ENCODE measurements at regions not wholly inside any gene's neighbourhood (a gene's known extent, or its start where the extent isn't known, plus 50 kb on each side); places are given as distances from the start of the nearest gene placed in this dataset.

DNA sequence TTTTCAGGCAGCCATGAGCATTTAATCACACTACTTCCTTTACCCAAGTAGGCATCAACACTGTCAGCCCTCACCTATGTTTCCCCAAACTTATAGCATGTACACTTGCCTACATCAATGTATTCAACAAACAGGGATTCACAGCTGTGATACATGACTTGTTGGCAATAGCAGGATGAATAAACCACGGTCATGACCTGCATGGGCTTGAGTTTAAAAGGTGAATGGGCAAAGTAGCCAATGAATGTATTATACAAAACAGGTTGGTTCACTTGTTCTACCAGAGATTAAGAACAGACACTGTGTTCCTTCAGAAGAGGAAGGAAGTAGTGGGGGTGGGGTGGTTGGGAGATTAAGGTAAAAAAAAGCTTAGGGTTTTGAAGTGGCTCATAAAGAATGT lies 861.9 kb upstream of the SEMA6D start:
- Histone ChIP-seq H3K4me3 (ENCODE audit: low read length) (no peak overlapping the region), H2AFZ (ENCODE audit: low read length) (no peak overlapping the region), H4K20me1 (ENCODE audit: insufficient read depth, low read depth, low read length) (no peaks in the 10 kb centered on the region), H3K9ac (ENCODE audit: low read length) (no peak overlapping the region), H3K9me2 (replicated peaks; ENCODE audit: insufficient read depth, low read length) (no peaks in the 10 kb centered on the region), H3K27ac (ENCODE audit: low read length) (no peak overlapping the region), H3K4me2 (ENCODE audit: low read depth, low read length, poor library complexity, severe bottlenecking) (no peak overlapping the region), H3K4me1 (ENCODE audit: low read length) (no peaks in the 10 kb centered on the region), H3K79me2 (ENCODE audit: low read length) (no peaks in the 10 kb centered on the region), H3K9me3 (ENCODE audit: low read length) (peaks cover 69% of the 10 kb centered on the region), H3K36me3 (ENCODE audit: insufficient read depth, low read length) (no peaks in the 10 kb centered on the region), H3K27me3 (ENCODE audit: low read length) (no peaks in the 10 kb centered on the region)
- DNase-seq, result no peak

DNA sequence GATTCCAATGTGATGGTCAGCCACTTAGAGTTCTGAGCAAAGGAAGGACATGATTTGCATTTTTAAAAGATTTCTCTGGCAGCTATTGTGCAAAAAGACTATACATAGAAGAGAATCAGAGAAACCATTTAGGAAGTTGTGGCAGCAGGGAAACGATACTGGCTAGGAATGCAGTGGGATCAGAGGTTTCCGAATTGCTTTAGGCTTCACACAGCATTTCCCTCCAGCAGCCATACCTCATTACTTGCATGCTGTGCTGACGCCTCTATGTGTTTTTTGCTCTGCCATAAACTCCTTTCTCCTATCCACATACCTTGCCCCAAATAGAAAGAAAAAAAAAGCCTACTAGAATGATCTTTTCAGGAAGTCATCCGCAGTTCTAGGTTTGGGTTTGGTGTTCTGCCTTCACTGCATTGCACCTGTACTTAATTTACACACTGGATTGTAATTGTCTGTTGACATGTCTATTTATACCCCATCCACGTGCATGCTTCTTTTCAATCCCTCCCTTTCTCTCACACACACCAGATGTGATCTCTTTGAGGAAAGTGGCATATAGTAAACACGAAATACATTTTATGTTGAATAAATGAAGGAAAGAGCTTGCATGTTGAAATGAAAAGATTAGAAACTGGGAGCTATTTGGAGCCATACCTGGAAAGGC lies 860.3 kb upstream of the SEMA6D start:
- no peaks in the 10 kb centered on the region for H3K27me3 ChIP-seq (ENCODE audit: low read length)
- H3K79me2 ChIP-seq (ENCODE audit: low read length), result no peaks in the 10 kb centered on the region
- no peak for DNase-seq
- H3K9me3 ChIP-seq (ENCODE audit: low read length), result peaks cover 63% of the 10 kb centered on the region
- H3K4me3 ChIP-seq (ENCODE audit: low read length), result no peak overlapping the region
- H3K9ac ChIP-seq (ENCODE audit: low read length), result no peak overlapping the region
- H3K36me3 ChIP-seq (ENCODE audit: insufficient read depth, low read length), result no peaks in the 10 kb centered on the region
- no peak overlapping the region for H3K4me2 ChIP-seq (ENCODE audit: low read depth, low read length, poor library complexity, severe bottlenecking)
- no peaks in the 10 kb centered on the region for H3K4me1 ChIP-seq (ENCODE audit: low read length)
- no peak overlapping the region for H2AFZ ChIP-seq (ENCODE audit: low read length)
- no peaks in the 10 kb centered on the region for H4K20me1 ChIP-seq (ENCODE audit: insufficient read depth, low read depth, low read length)
- no peak overlapping the region for H3K27ac ChIP-seq (ENCODE audit: low read length)
- H3K9me2 ChIP-seq (replicated peaks; ENCODE audit: insufficient read depth, low read length), result no peaks in the 10 kb centered on the region

DNA sequence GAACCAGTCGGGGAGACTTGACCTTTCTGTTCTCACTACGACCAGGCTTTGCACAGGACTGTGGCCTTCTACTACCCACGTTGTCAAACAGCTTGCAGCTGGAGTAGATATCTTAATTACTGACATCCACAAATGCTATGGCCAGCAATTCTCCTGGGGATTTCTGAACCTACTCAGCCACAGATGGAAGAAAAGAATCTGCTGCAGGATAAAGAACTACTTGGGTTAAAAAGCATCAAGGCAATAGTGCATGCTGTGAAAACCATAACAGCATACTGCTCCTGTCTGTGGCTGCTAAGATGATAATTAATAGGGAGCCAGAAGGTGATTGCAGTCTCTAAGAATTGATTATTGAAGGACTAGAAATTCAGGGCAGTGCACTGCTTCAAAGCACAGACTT lies 859.2 kb upstream of the SEMA6D start:
- Histone ChIP-seq H3K4me3 (ENCODE audit: low read length) (no peak overlapping the region), H3K79me2 (ENCODE audit: low read length) (no peaks in the 10 kb centered on the region), H3K27ac (ENCODE audit: low read length) (no peak overlapping the region), H4K20me1 (ENCODE audit: insufficient read depth, low read depth, low read length) (no peaks in the 10 kb centered on the region), H3K4me2 (ENCODE audit: low read depth, low read length, poor library complexity, severe bottlenecking) (no peak overlapping the region), H2AFZ (ENCODE audit: low read length) (no peak overlapping the region), H3K27me3 (ENCODE audit: low read length) (no peaks in the 10 kb centered on the region), H3K9me2 (replicated peaks; ENCODE audit: insufficient read depth, low read length) (no peaks in the 10 kb centered on the region), H3K4me1 (ENCODE audit: low read length) (no peaks in the 10 kb centered on the region), H3K9me3 (ENCODE audit: low read length) (peaks cover 67% of the 10 kb centered on the region), H3K9ac (ENCODE audit: low read length) (no peak overlapping the region), H3K36me3 (ENCODE audit: insufficient read depth, low read length) (no peaks in the 10 kb centered on the region)
- no peak for DNase-seq

DNA sequence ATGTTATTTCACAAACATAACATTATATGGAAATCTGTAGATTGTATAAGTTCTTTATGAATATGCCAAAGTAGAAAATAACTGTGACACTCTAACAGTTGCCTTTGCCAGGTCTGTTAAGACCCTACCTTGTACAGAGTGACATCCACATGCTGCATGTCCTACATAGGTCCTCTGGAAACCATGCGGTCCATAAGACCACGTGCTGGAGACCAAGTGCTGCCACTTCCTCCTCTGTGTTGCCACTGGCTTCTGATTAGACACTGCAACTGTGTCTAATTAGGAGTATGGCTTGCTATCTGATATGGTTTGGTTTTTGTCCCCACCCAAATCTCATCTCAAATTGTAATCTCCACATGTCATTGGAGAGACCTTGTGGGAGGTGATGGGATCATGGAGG lies 855.5 kb upstream of the SEMA6D start:
- Histone ChIP-seq H3K4me3 (ENCODE audit: low read length) (no peak overlapping the region), H4K20me1 (ENCODE audit: insufficient read depth, low read depth, low read length) (no peaks in the 10 kb centered on the region), H3K27me3 (ENCODE audit: low read length) (no peaks in the 10 kb centered on the region), H3K36me3 (ENCODE audit: insufficient read depth, low read length) (no peaks in the 10 kb centered on the region), H3K9ac (ENCODE audit: low read length) (no peak overlapping the region), H3K27ac (ENCODE audit: low read length) (no peak overlapping the region), H3K79me2 (ENCODE audit: low read length) (no peaks in the 10 kb centered on the region), H3K9me3 (ENCODE audit: low read length) (peaks cover 65% of the 10 kb centered on the region), H3K9me2 (replicated peaks; ENCODE audit: insufficient read depth, low read length) (no peaks in the 10 kb centered on the region), H3K4me1 (ENCODE audit: low read length) (no peaks in the 10 kb centered on the region), H3K4me2 (ENCODE audit: low read depth, low read length, poor library complexity, severe bottlenecking) (no peak overlapping the region), H2AFZ (ENCODE audit: low read length) (no peak overlapping the region)
- DNase-seq, result no peak

DNA sequence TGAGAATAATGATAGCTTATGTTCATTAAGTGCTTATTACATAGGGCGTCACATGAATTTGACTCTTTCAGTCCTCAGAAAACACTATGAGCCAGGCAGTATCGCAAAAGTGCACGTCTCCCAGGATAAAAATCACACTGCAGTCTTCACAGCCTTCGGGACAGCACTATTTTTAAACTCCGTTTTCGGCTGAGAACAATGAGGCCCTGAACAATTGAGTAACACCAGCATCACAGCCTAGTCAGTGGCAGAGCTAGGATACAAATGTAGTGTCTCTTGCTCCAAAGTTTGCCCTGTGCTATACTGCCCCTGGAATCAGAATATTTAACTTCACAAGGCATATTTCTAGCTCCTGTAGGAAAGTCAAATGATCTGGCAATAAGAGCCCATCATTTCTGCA lies 852.1 kb upstream of the SEMA6D start:
- no peak overlapping the region for H3K9ac ChIP-seq (ENCODE audit: low read length)
- DNase-seq, result no peak
- H2AFZ ChIP-seq (ENCODE audit: low read length), result no peak overlapping the region

DNA sequence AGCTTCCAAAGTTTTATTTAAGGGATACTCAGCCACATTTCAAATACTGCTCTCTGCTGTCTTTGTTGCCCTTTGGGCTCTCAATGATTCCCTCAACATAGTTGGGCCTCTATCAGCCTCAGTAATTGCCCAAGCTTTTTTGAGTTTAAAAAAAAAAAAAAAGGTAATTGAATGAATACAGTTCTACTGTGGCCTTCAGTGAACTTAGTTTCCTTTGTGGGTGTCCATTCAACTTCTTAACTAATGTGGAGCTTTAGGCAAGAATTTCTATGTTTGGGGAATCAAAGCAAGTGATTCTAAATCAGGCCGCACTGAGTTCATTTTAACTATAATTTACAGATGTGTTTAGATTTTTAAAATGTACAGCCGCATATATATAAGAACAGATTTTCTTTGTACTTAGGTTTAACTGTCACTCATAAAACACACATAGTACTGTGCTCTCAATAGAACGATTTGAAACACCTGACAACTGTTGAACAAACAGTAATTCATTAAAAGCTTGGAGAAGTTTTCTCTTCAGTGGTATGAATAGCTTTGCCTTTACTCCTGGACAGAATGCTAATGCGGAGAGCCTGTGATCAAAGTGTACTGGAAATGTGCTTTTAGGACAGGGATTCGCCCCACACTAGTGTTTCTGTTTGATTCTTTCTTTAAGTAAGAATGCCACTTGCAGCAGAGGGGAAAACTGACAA lies 844.9 kb upstream of the SEMA6D start:
- H3K27me3 ChIP-seq (ENCODE audit: low read length), result no peaks in the 10 kb centered on the region
- H3K9ac ChIP-seq (ENCODE audit: low read length), result no peak overlapping the region
- H3K9me3 ChIP-seq (ENCODE audit: low read length), result peaks cover 32% of the 10 kb centered on the region
- H3K4me3 ChIP-seq (ENCODE audit: low read length), result no peak overlapping the region
- DNase-seq, result no peak
- H3K4me2 ChIP-seq (ENCODE audit: low read depth, low read length, poor library complexity, severe bottlenecking), result no peak overlapping the region
- H2AFZ ChIP-seq (ENCODE audit: low read length), result no peak overlapping the region
- H3K79me2 ChIP-seq (ENCODE audit: low read length), result no peaks in the 10 kb centered on the region
- H3K36me3 ChIP-seq (ENCODE audit: insufficient read depth, low read length), result no peaks in the 10 kb centered on the region
- H4K20me1 ChIP-seq (ENCODE audit: insufficient read depth, low read depth, low read length), result no peaks in the 10 kb centered on the region
- no peaks in the 10 kb centered on the region for H3K4me1 ChIP-seq (ENCODE audit: low read length)
- no peak overlapping the region for H3K27ac ChIP-seq (ENCODE audit: low read length)
- H3K9me2 ChIP-seq (replicated peaks; ENCODE audit: insufficient read depth, low read length), result no peaks in the 10 kb centered on the region

More for the DNA sequence above, 852.1 kb upstream of the SEMA6D start:
- no peak overlapping the region for H3K4me3 ChIP-seq (ENCODE audit: low read length)
- no peak overlapping the region for H3K4me2 ChIP-seq (ENCODE audit: low read depth, low read length, poor library complexity, severe bottlenecking)
- no peak overlapping the region for H3K27ac ChIP-seq (ENCODE audit: low read length)
- no peaks in the 10 kb centered on the region for H3K27me3 ChIP-seq (ENCODE audit: low read length)
- no peaks in the 10 kb centered on the region for H4K20me1 ChIP-seq (ENCODE audit: insufficient read depth, low read depth, low read length)
- no peaks in the 10 kb centered on the region for H3K79me2 ChIP-seq (ENCODE audit: low read length)
- no peaks in the 10 kb centered on the region for H3K36me3 ChIP-seq (ENCODE audit: insufficient read depth, low read length)
- no peaks in the 10 kb centered on the region for H3K4me1 ChIP-seq (ENCODE audit: low read length)
- peaks cover 63% of the 10 kb centered on the region for H3K9me3 ChIP-seq (ENCODE audit: low read length)
- H3K9me2 ChIP-seq (replicated peaks; ENCODE audit: insufficient read depth, low read length), result no peaks in the 10 kb centered on the region

DNA sequence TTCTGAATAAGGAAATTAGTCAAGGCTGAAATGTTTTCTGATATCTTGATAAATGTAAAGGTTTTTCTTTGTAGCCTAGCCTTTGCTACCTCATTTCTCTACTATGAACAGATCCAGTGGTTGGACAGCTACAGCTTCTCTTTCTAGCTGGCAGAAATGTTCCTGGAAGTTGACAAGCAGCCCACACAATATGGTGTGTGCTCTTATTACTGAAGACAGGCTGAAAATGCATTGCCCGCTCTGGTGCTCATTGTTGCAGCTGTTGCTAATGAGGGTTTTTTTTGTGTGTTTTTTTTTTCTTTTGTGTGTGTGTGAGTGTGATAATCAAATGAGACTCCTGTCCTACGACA lies 844.3 kb upstream of the SEMA6D start:
- H3K4me3 ChIP-seq (ENCODE audit: low read length), result no peak overlapping the region
- H3K9me2 ChIP-seq (replicated peaks; ENCODE audit: insufficient read depth, low read length), result no peaks in the 10 kb centered on the region
- H3K9me3 ChIP-seq (ENCODE audit: low read length), result peaks cover 28% of the 10 kb centered on the region
- H3K27ac ChIP-seq (ENCODE audit: low read length), result no peak overlapping the region
- no peaks in the 10 kb centered on the region for H4K20me1 ChIP-seq (ENCODE audit: insufficient read depth, low read depth, low read length)
- no peaks in the 10 kb centered on the region for H3K4me1 ChIP-seq (ENCODE audit: low read length)
- H3K79me2 ChIP-seq (ENCODE audit: low read length), result no peaks in the 10 kb centered on the region
- no peak overlapping the region for H3K4me2 ChIP-seq (ENCODE audit: low read depth, low read length, poor library complexity, severe bottlenecking)
- no peaks in the 10 kb centered on the region for H3K36me3 ChIP-seq (ENCODE audit: insufficient read depth, low read length)
- H3K27me3 ChIP-seq (ENCODE audit: low read length), result no peaks in the 10 kb centered on the region
- H3K9ac ChIP-seq (ENCODE audit: low read length), result no peak overlapping the region
- no peak overlapping the region for H2AFZ ChIP-seq (ENCODE audit: low read length)
- no peak for DNase-seq

DNA sequence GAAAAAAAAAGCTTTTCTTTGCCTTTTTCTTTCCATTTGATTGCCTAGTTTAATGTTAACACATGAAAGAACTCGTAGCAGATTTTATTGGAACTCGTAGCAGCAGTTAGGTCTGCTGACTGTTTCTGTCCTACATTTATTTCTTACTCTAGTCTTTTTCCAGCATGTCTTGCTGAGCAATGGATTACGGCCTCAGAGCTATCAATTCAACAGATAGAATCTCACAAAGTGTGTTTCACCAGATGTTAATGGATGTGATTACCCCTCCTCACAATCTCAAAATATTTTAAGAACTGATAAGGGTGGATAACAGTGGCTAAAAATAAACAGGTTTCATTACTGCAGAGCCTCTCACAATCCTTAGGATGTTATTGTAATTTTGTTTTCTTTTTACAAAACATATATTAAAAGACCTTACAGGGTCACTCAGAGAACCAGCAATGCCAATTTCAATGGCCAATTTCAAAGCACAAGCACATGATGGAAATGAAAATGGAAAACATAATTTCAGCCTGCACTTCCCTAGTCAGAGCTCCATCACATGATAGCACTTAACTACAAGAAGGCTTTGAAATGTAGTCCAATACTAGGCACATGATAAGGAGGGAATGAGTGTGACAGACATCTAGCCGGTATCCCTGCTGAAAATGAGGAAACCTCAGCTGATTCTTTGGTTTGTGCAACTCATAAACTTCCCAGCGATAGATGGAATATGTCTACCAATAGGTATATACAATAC lies 838.1 kb upstream of the SEMA6D start:
- Histone ChIP-seq H3K9me3 (ENCODE audit: low read length) (peaks cover 43% of the 10 kb centered on the region), H3K4me1 (ENCODE audit: low read length) (no peaks in the 10 kb centered on the region), H3K4me2 (ENCODE audit: low read depth, low read length, poor library complexity, severe bottlenecking) (no peak overlapping the region), H3K9me2 (replicated peaks; ENCODE audit: insufficient read depth, low read length) (no peaks in the 10 kb centered on the region), H4K20me1 (ENCODE audit: insufficient read depth, low read depth, low read length) (no peaks in the 10 kb centered on the region), H3K27me3 (ENCODE audit: low read length) (no peaks in the 10 kb centered on the region), H2AFZ (ENCODE audit: low read length) (no peak overlapping the region), H3K79me2 (ENCODE audit: low read length) (no peaks in the 10 kb centered on the region), H3K4me3 (ENCODE audit: low read length) (no peak overlapping the region), H3K27ac (ENCODE audit: low read length) (no peak overlapping the region), H3K9ac (ENCODE audit: low read length) (no peak overlapping the region), H3K36me3 (ENCODE audit: insufficient read depth, low read length) (no peaks in the 10 kb centered on the region)
- DNase-seq, result no peak
